Panc1 (cell line): ENCODE measurements at regions not wholly inside any gene's neighbourhood (a gene's known extent, or its start where the extent isn't known, plus 50 kb on each side); places are given as distances from the start of the nearest gene placed in this dataset.

Experiments
- ATAC-seq: fragments of 200-7000 bp; cut with Tn5 transposase; 2 replicates; pipeline ENCODE4 v1.9.1; 2020; ENCODE audit warnings: mild to moderate bottlenecking, moderate library complexity
- BruUV-seq: library from RNA; stranded (reverse); fragments of 400-500 nt; replicated peaks from 2 replicates; lab custom pipeline; 2021; lab: Mats Ljungman, UMichigan
- CTCF ChIA-PET: fragments of 300-600 bp; sonication (Branson Sonifier 250); formaldehyde crosslinking; loops from one replicate; lab custom pipeline; 2022; ENCODE audit warnings: antibody characterized with exemption; lab: Charles Lee
- POLR2A ChIA-PET: fragments of 300-600 bp; sonication (Branson Sonifier 250); formaldehyde crosslinking; loops from one replicate; lab custom pipeline; 2022; ENCODE audit warnings: antibody characterized with exemption; lab: Charles Lee
- DNase-seq: peaks from one replicate; pipeline ENCODE4 v3.0.0-alpha.2; 2010; ENCODE audit warnings: low read depth, low spot score
- H3K27ac ChIP-seq: 2 replicates; pipeline ENCODE4 v1.5.1; 2011; ENCODE audit warnings: mild to moderate bottlenecking, low read length, inconsistent platforms
- H3K27me3 ChIP-seq: fragments of 200-500 bp; sonication (Bioruptor generic); 2 replicates; pipeline ENCODE4 v1.6.0; 2014; ENCODE audit warnings: low read length, inconsistent platforms; ENCODE audit not compliant: control insufficient read depth, insufficient read depth
- H3K36me3 ChIP-seq: fragments of 200-500 bp; sonication (Bioruptor generic); 2 replicates; pipeline ENCODE4 v1.5.1; 2014; ENCODE audit warnings: inconsistent platforms, mild to moderate bottlenecking, low read length, moderate library complexity; ENCODE audit not compliant: control insufficient read depth, insufficient read depth
- H3K4me1 ChIP-seq: 2 replicates; pipeline ENCODE4 v1.5.1; 2011; ENCODE audit warnings: inconsistent platforms, mild to moderate bottlenecking, low read length, moderate library complexity; ENCODE audit not compliant: control insufficient read depth, insufficient read depth
- H3K4me3 ChIP-seq, 2 experiments: 2 replicates each; pipeline ENCODE4 v1.5.1; 2011 to 2012; ENCODE audit warnings: low read depth in 2 of 2, low read length in 2 of 2, mild to moderate bottlenecking in 2 of 2, inconsistent platforms in 1 of 2, moderate library complexity in 1 of 2
- H3K9me3 ChIP-seq: fragments of 200-500 bp; sonication (Bioruptor generic); 2 replicates; pipeline ENCODE4 v1.5.1; 2014; ENCODE audit warnings: low read depth, mild to moderate bottlenecking, inconsistent platforms, low read length, moderate library complexity; ENCODE audit not compliant: control insufficient read depth, insufficient read depth
- CTCF ChIP-seq: fragments of 450-650 bp; IDR thresholded peaks from 2 replicates; pipeline ENCODE4 v1.5.1; 2017; ENCODE audit warnings: mild to moderate bottlenecking
- POLR2AphosphoS5 ChIP-seq: IDR thresholded peaks from 2 replicates; pipeline ENCODE4 v1.6.1; 2012; ENCODE audit warnings: mild to moderate bottlenecking, low read depth, low read length, moderate library complexity
- REST ChIP-seq, 2 experiments: IDR thresholded peaks; 2 replicates each; pipeline ENCODE4 v1.6.1; 2011 to 2012; ENCODE audit warnings: low read depth in 2 of 2, control low read depth in 1 of 2, low read length in 1 of 2, mild to moderate bottlenecking in 1 of 2, moderate library complexity in 1 of 2; ENCODE audit not compliant: insufficient read depth in 1 of 2
- SIN3A ChIP-seq: IDR thresholded peaks from 2 replicates; pipeline ENCODE4 v1.6.1; 2012; ENCODE audit warnings: low read depth, mild to moderate bottlenecking, low read length, moderate library complexity, borderline replicate concordance; ENCODE audit not compliant: insufficient read depth
- TCF7L2 ChIP-seq: IDR thresholded peaks from 2 replicates; pipeline ENCODE4 v1.6.1; 2011; ENCODE audit warnings: mild to moderate bottlenecking, low read depth, low read length, inconsistent platforms
- in situ Hi-C: cut with HindIII; loops from 2 replicates; pipeline ENCODE4 v1.10.0; 2016; ENCODE audit warnings: low sequenced_read_pairs, low pct_unique_long_range_greater_than_20kb
- intact Hi-C: fragments of 100-400 bp; cut with micrococcal nuclease; formaldehyde crosslinking; loops from one replicate; pipeline ENCODE4 v1.10.0; 2022; ENCODE audit not compliant: unreplicated experiment

- no peak for ATAC-seq
- ChIA-PET CTCF (no interaction called here), POLR2A (no interaction called here)
- no peak overlapping the region for H3K4me3 ChIP-seq
- intact Hi-C loops = loop anchor here (10.0 kb wide), 1 partner anchor 702 kb away; no protein-coding TSS in a partner anchor
- no peaks in the 10 kb centered on the region for H3K4me1 ChIP-seq
- TF ChIP-seq SIN3A (no peak), CTCF (no peak), POLR2AphosphoS5 (no peak), REST (IDR thresholded peaks at IDR 0.05; ENCODE audit: insufficient read depth in 1 of 2, low read depth in 2 of 2, low read length in 1 of 2) (no peak)
- BruUV-seq = no TSS peak
- 0 out of 2 replicates have a peak, but pooled peaks cover 4% of the 10 kb centered on the region for H3K27me3 ChIP-seq
- H3K36me3 ChIP-seq = no peaks in the 10 kb centered on the region
- H3K27ac ChIP-seq = no peak overlapping the region
- DNase-seq = no peak
- H3K9me3 ChIP-seq = no peaks in the 10 kb centered on the region
- in situ Hi-C loops = no loop called here
These were observed 128.7 kb upstream of the MLIP start for GRCh38 chr6:53982366-53983050.

- DNase-seq = no peak
- no peaks in the 10 kb centered on the region for H3K9me3 ChIP-seq
- BruUV-seq = no TSS peak
- ChIA-PET CTCF (no interaction called here), POLR2A (no interaction called here)
- no peak overlapping the region for H3K27ac ChIP-seq
- H3K4me3 ChIP-seq = no peak overlapping the region
- in situ Hi-C loops = no loop called here
- H3K27me3 ChIP-seq = 0 out of 2 replicates have a peak, but pooled peaks cover 4% of the 10 kb centered on the region
- TF ChIP-seq REST (IDR thresholded peaks at IDR 0.05; ENCODE audit: insufficient read depth in 1 of 2, low read depth in 2 of 2, low read length in 1 of 2) (no peak), POLR2AphosphoS5 (no peak), SIN3A (no peak), TCF7L2 (no peak), CTCF (no peak)
- no peak for ATAC-seq
- intact Hi-C loops = loop anchor here (10.0 kb wide), 1 partner anchor 702 kb away; no protein-coding TSS in a partner anchor
- no peaks in the 10 kb centered on the region for H3K4me1 ChIP-seq
- H3K36me3 ChIP-seq = no peaks in the 10 kb centered on the region
These were observed 127.9 kb upstream of the MLIP start for GRCh38 chr6:53983301-53983700.
